ENCODE measurements at regions not wholly inside any gene's neighbourhood (a gene's known extent, or its start where the extent isn't known, plus 50 kb on each side); places are given as distances from the start of the nearest gene placed in this dataset.

DNA sequence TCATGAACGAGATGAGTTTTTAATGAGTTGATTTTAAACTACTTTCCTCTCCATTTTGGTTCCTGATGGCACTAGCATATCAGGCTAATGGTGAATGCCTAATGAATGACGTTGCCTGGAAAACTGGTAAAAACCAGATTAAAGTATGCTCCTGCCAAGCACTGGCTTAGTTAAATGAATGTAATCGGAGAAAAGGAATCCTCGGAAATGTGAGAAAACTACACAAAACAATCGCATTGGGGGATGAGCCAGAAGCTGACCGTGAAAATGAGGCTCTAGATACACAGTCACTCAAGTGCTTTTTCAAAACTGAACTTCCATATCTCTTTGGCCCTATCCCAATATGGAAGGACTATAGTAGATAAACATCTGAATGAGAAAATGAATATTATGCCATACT lies 153.8 kb upstream of the COL1A2 start:
- H3K27me3 Mint-ChIP-seq (ENCODE audit: insufficient read depth, low read depth, poor library complexity): peaks cover 45% of the 10 kb centered on the region
- no peaks in the 10 kb centered on the region for H3K9me3 Mint-ChIP-seq
- ATAC-seq (no peak), DNase-seq (ENCODE audit: low spot score) (no peak)
- Histone ChIP-seq H3K79me2 (replicated peaks; ENCODE audit: insufficient read depth) (no peaks in the 10 kb centered on the region), H3F3A (replicated peaks; ENCODE audit: low read depth) (no peaks in the 10 kb centered on the region), H3K4me1 (ENCODE audit: insufficient read depth) (0 out of 2 replicates have a peak, but pooled peaks cover 3% of the 10 kb centered on the region), H3K4me2 (no peak overlapping the region), H3K27ac (ENCODE audit: low read depth) (no peak overlapping the region), H4K20me1 (replicated peaks; ENCODE audit: insufficient read depth) (no peaks in the 10 kb centered on the region), H3K9me2 (ENCODE audit: insufficient read depth) (no peaks in the 10 kb centered on the region), H3K4me3 (no peak overlapping the region), H3K36me3 (ENCODE audit: insufficient read depth) (no peaks in the 10 kb centered on the region), H3K27me3 (ENCODE audit: insufficient read depth) (peaks cover 32% of the 10 kb centered on the region), H2AFZ (no peak overlapping the region)
- H3K36me3 Mint-ChIP-seq (ENCODE audit: low read depth): no peaks in the 10 kb centered on the region
- no peak overlapping the region for H3K4me3 Mint-ChIP-seq
- peaks cover 7% of the 10 kb centered on the region for H3K4me1 Mint-ChIP-seq
- no peak for TF ChIP-seq ZNF114 (CRISPR knock-in tag; IDR thresholded peaks at IDR 0.05)
- no peak for TF ChIP-seq EZH2 (IDR thresholded peaks at IDR 0.05; ENCODE audit: low read depth, unreplicated experiment)
- TF ChIP-seq ZNF462 (CRISPR knock-in tag; IDR thresholded peaks at IDR 0.05): no peak
- TF ChIP-seq STAT1 (IDR thresholded peaks at IDR 0.05; ENCODE audit: unreplicated experiment): no peak
- no peak for TF ChIP-seq POLR2AphosphoS5 (IDR thresholded peaks at IDR 0.05; ENCODE audit: low read depth)
- no peak for TF ChIP-seq ETS1 (IDR thresholded peaks at IDR 0.05)
- TF ChIP-seq, protein P1, sequence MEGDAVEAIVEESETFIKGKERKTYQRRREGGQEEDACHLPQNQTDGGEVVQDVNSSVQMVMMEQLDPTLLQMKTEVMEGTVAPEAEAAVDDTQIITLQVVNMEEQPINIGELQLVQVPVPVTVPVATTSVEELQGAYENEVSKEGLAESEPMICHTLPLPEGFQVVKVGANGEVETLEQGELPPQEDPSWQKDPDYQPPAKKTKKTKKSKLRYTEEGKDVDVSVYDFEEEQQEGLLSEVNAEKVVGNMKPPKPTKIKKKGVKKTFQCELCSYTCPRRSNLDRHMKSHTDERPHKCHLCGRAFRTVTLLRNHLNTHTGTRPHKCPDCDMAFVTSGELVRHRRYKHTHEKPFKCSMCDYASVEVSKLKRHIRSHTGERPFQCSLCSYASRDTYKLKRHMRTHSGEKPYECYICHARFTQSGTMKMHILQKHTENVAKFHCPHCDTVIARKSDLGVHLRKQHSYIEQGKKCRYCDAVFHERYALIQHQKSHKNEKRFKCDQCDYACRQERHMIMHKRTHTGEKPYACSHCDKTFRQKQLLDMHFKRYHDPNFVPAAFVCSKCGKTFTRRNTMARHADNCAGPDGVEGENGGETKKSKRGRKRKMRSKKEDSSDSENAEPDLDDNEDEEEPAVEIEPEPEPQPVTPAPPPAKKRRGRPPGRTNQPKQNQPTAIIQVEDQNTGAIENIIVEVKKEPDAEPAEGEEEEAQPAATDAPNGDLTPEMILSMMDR (conservative IDR thresholded peaks at IDR 0.05; ENCODE audit: low read depth in 2 of 2): no peak
- no peak for TF ChIP-seq NANOG (IDR thresholded peaks at IDR 0.05; ENCODE audit: borderline replicate concordance)
- no peak for TF ChIP-seq CREB1 (CRISPR knock-in tag; IDR thresholded peaks at IDR 0.05; ENCODE audit: low read depth)
- TF ChIP-seq ZNF331 (CRISPR knock-in tag; IDR thresholded peaks at IDR 0.05; ENCODE audit: low read depth): no peak
- no peak overlapping the region for H3K27ac Mint-ChIP-seq
